ENCODE measurements at regions not wholly inside any gene's neighbourhood (a gene's known extent, or its start where the extent isn't known, plus 50 kb on each side); places are given as distances from the start of the nearest gene placed in this dataset.

- TF ChIP-seq RAD21 (IDR thresholded peaks at IDR 0.05; ENCODE audit: insufficient read depth, low read depth, low read length) (no peak), CTCF (IDR thresholded peaks at IDR 0.05 in 2 of 3, conservative IDR thresholded peaks at IDR 0.05 in 1 of 3; ENCODE audit: control insufficient read depth in 2 of 3, extremely low read depth in 1 of 3, insufficient read depth in 1 of 3, low read depth in 3 of 3, low read length in 3 of 3) (no peak), CHD1 (IDR thresholded peaks at IDR 0.05; ENCODE audit: low read depth, low read length) (no peak), IKZF2 (IDR thresholded peaks at IDR 0.05) (no peak), REST (IDR thresholded peaks at IDR 0.05; ENCODE audit: low read depth, low read length) (no peak), NFIC (IDR thresholded peaks at IDR 0.05; ENCODE audit: low read depth, low read length) (no peak), JUND (IDR thresholded peaks at IDR 0.05; ENCODE audit: low read depth, low read length) (no peak), RCOR1 (conservative IDR thresholded peaks at IDR 0.05; ENCODE audit: low read depth, low read length) (no peak), POLR2AphosphoS2 (IDR thresholded peaks at IDR 0.05; ENCODE audit: low read depth, low read length) (no peak), NR2C2 (IDR thresholded peaks at IDR 0.05; ENCODE audit: borderline replicate concordance, control insufficient read depth, insufficient read length, low read depth) (no peak), NR2F1 (conservative IDR thresholded peaks at IDR 0.05) (no peak), TAF1 (IDR thresholded peaks at IDR 0.05; ENCODE audit: borderline replicate concordance, low read depth, low read length) (no peak), EP300 (IDR thresholded peaks at IDR 0.05; ENCODE audit: borderline replicate concordance in 1 of 2, control insufficient read depth in 1 of 2, low read depth in 2 of 2, low read length in 2 of 2) (no peak), PAX8 (IDR thresholded peaks at IDR 0.05) (no peak)
Measured at GRCh38 chr6:92196325-92196724, 1223.0 kb downstream of the EPHA7 start.

All from GM12878 (cell line).